ENCODE measurements at regions not wholly inside any gene's neighbourhood (a gene's known extent, or its start where the extent isn't known, plus 50 kb on each side); places are given as distances from the start of the nearest gene placed in this dataset.

- no peak overlapping the region for H3K27ac ChIP-seq
Observed at GRCh38 chr9:1386420-1386819, 336.3 kb downstream of the DMRT2 start.

DNA sequence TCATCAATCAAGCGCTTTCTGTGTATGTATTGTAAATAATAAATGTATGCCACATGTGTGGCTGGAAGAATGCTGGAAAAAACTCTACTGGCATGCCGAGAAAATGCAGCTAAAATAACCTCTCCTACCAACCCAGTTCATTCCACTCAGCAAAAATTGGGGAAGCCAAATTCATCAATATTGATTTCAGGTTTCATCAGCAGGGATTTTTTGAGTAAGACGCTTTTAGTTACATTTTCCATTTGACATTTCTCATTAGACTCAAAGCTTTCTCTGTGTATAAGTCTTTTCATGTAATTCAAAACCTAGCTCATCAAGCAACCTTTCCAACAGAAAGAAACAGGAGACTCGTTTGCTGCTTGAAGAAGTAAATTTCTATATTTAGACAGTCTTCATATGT is 338.1 kb downstream of the DMRT2 start:
- H3K4me3 ChIP-seq, result no peak overlapping the region
- no peak overlapping the region for H3K27ac ChIP-seq

More at GRCh38 chr9:1386420-1386819, 336.3 kb downstream of the DMRT2 start:
- H3K4me3 ChIP-seq, result no peak overlapping the region

- Histone ChIP-seq H3K27ac (no peak overlapping the region), H3K4me3 (no peak overlapping the region)
Observed at GRCh38 chr9:1400983-1401382, 350.8 kb downstream of the DMRT2 start.

DNA sequence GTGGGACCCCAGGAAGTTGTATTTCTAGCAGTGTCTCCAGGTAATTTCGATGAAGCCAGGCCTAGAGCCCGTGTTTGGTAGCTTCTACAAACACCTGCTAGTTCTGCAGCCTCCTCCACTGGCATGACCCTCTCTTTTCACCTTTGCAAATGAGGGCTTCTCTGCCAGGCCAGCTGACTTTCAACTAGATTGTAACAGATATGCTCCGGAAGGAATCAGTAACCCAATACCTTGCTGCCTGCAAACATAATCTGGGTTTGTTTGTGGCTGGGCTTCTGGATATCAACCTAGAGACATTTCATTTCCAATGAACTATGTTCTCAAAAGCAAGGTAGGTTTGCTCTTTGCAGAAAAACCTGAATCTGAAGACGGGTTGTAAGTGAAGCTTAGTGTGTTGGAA is 354.8 kb downstream of the DMRT2 start:
- no peak overlapping the region for H3K27ac ChIP-seq
- H3K4me3 ChIP-seq, result no peak overlapping the region

DNA sequence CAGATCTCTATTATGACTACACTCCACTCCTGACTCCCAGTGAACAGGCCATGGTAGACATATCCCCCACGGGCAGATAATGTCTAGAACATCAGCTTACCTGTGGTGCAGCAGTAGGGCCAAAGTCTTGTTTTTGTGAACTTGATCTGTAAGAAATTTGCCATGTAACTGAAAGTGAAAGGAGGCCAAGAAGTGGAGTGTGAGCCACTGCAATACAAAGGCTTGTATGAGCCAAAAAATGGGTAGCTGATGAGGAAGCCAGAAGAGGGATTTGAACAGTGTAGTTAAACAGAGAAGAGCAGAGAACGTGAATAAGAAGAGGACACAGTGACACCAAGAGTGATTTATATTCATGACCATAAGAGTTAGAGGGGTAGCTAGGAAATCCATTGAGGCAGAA is 361.7 kb downstream of the DMRT2 start:
- Histone ChIP-seq H3K4me3 (no peak overlapping the region), H3K27ac (no peak overlapping the region)

- H3K4me3 ChIP-seq, result no peak overlapping the region
- H3K27ac ChIP-seq, result no peak overlapping the region
Observed at GRCh38 chr9:1414711-1415131, 364.6 kb downstream of the DMRT2 start.

- no peak overlapping the region for H3K4me3 ChIP-seq
Observed at GRCh38 chr9:1415146-1415545, 365.0 kb downstream of the DMRT2 start.

DNA sequence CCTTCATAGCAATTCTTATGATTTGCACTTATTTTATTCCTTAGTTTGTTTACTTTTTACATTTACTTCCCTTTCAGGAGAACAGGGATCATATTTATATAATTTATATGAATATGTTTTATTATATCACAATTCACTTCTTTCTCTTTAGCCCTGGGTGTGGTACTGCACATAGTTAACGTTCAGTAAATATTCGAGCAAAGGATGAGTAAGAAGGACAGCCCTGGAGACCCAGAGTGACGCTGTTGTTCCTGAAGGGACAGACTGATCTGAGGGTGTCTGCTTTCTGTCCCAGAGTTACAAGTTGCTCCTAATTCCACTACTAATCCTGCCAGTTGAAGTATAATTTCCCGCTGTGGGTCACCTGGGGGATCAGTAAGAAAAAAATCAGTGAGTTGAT is 366.1 kb downstream of the DMRT2 start:
- H3K27ac ChIP-seq, result no peak overlapping the region
- no peak overlapping the region for H3K4me3 ChIP-seq

More at GRCh38 chr9:1415146-1415545, 365.0 kb downstream of the DMRT2 start:
- no peak overlapping the region for H3K27ac ChIP-seq

DNA sequence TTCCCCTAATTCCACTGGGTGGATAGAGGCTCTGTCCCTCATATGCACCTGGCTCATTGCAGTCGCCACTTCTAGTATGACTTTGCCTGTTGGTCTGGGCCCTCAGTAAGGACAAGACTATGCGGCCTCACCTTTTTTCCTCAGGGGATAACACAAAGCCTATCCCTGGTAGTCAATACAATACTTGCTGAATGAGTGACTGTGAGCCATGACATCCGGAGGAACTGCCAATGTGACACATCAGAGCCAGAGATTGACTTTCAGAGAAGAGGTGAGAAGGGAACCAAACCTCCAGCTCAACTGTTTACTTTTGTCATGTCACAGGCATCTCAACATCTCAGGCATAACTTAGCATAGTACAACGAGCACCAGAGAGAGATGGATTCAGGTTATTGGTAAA is 371.3 kb downstream of the DMRT2 start:
- Histone ChIP-seq H3K4me3 (no peak overlapping the region), H3K27ac (no peak overlapping the region)

DNA sequence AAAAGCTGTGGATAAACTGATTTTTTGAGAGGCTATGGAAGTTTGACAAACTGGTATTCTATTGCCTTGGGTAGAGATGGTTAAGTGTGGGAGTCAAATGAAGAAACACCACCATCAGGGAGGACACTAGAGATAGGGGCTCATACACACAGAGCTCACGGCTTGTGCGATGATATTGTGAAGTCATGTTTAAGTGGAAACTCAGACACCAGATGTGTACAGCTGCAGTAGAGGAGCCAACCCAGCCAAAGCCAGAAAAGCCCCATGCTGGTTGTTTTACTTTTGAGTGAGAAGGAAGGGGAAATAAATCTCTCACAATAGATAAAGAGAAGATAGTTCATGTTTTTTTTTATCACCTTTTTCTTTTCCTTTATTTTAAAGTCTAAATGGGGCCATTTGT is 377.7 kb downstream of the DMRT2 start:
- no peak overlapping the region for H3K27ac ChIP-seq
- no peak overlapping the region for H3K4me3 ChIP-seq

DNA sequence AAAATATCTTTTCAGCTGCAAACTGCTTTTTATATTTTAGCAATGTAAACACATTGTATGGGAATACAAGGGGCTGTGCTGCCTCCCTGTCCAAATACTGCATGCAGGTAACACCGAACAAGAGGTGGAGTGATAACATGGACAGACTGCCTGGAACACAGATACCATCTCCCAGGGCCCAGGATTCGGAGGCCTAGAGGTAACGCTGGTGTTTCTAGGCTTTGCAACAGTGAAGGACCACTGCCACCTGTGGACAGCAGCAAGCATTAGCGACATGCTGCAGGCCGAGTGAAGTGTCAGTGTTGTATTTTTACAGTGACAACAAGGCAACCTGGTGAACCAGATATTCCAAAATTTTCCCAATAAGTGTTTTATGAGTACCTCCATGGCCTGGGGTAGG is 379.1 kb downstream of the DMRT2 start:
- Histone ChIP-seq H3K4me3 (no peak overlapping the region), H3K27ac (no peak overlapping the region)

DNA sequence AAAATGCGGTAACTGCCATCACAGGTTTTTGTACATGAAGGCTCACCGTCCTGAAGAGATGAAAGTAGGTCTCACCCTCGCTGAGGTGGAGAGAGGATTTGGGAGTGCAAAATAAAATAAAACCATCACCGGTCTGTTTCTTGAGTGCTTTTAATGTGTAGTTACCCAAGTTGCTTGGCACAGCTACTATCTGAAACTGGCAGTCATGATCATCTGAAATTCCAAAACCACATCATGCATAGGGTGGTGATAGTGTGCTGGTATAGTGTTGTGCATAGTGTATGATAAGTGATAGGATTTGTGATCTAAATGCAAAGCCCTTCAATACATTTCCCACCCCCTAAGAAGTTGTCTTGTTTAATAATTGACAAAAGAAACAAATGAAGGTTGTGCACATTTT is 381.3 kb downstream of the DMRT2 start:
- H3K27ac ChIP-seq, result no peak overlapping the region
- H3K4me3 ChIP-seq, result no peak overlapping the region

- no peak overlapping the region for H3K27ac ChIP-seq
- no peak overlapping the region for H3K4me3 ChIP-seq
Observed at GRCh38 chr9:1434052-1434767, 384.1 kb downstream of the DMRT2 start.

DNA sequence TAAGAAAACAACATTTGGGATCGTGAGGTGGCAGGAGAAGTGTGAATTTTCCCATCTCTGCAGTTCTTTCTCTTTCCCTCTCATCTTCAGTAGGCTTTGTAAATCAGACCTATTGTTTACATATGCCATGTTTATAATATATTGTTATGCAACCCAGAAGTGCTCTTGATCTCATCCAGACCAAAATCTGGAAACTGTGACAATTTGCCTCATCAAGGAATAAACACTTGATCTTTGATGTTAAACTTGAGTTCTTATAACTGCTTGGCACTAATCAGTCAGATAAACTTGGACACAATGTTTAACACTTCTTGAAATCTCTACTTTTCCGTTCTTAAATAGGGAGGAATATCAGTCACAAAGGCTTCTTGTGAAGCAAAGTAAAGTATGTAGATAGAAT is 384.7 kb downstream of the DMRT2 start:
- no peak overlapping the region for H3K27ac ChIP-seq
- H3K4me3 ChIP-seq, result no peak overlapping the region

DNA sequence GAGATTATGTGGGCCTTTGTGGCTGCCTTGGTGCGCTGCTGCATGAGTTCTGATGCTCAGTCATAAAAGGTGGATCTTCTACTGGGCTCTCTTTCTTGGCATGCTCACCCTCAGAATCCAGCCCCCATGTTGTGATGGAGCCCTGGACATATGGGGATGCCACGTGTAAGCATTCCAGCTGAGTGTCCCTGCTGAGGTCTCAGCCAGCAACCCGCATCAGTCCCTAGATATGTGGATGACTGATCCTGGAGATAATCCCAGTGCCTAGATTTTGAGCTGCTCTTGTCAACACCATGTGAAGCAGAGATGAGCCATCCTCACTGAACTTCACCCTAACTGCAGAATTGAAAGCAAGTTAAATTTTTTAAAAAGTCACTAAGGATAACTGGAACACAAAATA is 390.1 kb downstream of the DMRT2 start:
- Histone ChIP-seq H3K4me3 (no peak overlapping the region), H3K27ac (no peak overlapping the region)

GRCh38 chr9:1442105-1442504 is 391.9 kb downstream of the DMRT2 start:
- Histone ChIP-seq H3K4me3 (no peak overlapping the region), H3K27ac (no peak overlapping the region)

DNA sequence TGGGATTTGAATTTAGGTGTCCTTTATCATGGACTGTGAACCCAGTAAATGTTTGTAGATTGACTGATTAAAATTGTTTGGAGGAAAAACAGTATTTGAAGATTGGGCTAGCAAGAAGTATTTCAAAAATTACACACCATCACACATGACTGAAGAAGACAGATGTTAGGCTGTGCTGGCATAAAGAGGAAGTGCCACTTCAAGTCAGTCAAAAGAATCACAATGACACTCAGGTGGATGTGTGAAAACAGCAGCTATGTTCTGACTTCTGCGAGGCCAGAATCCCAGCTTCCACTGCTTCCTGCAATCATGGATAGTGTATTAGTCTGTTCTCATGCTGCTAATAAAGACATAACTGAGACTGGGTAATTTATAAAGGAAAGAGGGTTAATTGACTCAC is 393.3 kb downstream of the DMRT2 start:
- Histone ChIP-seq H3K4me3 (no peak overlapping the region), H3K27ac (no peak overlapping the region)

GRCh38 chr9:1446671-1447070 is 396.5 kb downstream of the DMRT2 start:
- Histone ChIP-seq H3K27ac (no peak overlapping the region), H3K4me3 (no peak overlapping the region)

GRCh38 chr9:1453636-1454035 is 403.5 kb downstream of the DMRT2 start:
- Histone ChIP-seq H3K27ac (no peak overlapping the region), H3K4me3 (no peak overlapping the region)

DNA sequence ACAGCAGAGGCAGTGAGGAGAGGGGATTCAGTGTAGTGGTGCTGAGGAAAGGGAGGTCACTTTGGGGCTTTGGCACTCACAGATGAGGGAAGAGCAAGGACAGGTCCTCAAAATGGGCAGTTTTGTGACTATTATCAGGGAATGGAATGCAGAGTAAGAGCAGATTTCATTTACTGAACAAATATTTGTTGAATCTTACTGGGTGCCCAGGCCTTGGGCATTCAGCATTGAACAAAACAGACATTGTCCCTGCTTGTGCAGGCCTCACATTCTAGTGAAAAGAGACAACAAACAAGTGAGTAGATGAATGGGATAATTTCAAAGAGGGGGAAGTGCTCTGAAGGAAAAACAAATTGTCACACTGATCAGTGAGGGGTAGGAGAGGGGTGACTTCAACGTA is 404.1 kb downstream of the DMRT2 start:
- Histone ChIP-seq H3K4me3 (no peak overlapping the region), H3K27ac (no peak overlapping the region)

DNA sequence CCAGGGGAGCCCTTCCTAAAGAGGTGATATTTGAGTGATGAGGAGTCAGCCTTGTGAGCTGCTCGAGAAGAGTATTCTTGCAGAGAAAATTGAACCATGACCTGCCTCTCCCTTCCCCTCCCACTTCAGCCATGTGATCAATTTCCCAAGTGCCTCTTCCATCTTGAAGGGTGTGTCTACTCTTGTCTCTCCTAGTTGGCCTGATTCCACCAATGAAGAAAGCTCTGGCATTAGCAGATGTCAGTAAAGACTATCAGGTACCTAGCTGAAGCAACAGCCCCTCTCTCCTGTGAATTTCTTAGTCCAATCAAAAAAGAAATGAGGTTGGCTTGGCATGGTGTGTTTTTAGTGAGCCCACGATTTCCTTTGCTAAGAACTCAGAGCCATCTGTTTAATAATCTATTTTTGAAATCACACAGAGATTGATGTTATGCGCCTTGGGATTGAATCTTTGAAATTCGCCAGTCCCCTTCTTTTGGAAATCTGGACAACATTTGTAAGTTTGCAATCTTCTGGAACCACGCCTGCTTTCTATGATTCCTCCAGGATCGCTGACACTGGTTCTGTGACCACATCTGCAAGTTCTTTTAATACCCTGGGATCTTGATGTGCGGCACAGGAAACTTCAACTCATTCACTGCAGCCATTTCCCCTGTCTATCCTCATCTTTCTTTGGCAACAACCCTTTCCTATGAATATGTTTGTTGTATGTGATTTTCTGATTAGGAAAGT is 404.6 kb downstream of the DMRT2 start:
- Histone ChIP-seq H3K4me3 (no peak overlapping the region), H3K27ac (peak overlapping the region in 1 of 21 experiments; percentile 53)

DNA sequence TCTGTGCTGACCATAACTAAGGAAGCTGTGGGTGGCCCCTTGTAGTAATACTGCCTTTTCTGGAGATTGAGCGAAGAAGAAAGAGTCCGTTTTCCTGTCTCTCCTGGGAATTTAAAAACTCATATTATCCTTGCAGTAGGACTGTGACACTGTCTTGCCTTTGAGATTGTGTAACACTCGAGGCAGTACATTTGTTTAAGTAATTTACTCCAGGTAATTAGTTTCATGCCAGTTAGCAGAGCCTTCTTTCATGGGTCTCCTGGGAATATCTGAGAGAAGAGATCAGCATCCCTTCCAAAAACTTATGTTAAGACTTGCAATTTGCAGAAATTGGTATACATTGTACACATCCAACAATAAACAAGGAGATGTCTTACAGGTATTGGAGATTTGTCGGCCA is 405.6 kb downstream of the DMRT2 start:
- no peak overlapping the region for H3K4me3 ChIP-seq

More for the DNA sequence above, 405.6 kb downstream of the DMRT2 start:
- no peak overlapping the region for H3K27ac ChIP-seq

All from skin epidermis (tissue), 12 donors.